ENCODE measurements at regions not wholly inside any gene's neighbourhood (a gene's known extent, or its start where the extent isn't known, plus 50 kb on each side); places are given as distances from the start of the nearest gene placed in this dataset.

- DNase-seq: no peak
- no peaks in the 10 kb centered on the region for H3K27me3 ChIP-seq (ENCODE audit: low read depth)
- no peaks in the 10 kb centered on the region for H3K36me3 ChIP-seq
- H3K27ac ChIP-seq (replicated peaks): no peak overlapping the region
- intact Hi-C loops (cut with micrococcal nuclease): no loop called here
- peaks cover 12% of the 10 kb centered on the region for H3K4me1 ChIP-seq
- no peak overlapping the region for H3K4me3 ChIP-seq
- TF ChIP-seq CTCF (IDR thresholded peaks at IDR 0.05; ENCODE audit: borderline replicate concordance): no peak
- H3K9me3 ChIP-seq (replicated peaks): no peaks in the 10 kb centered on the region
Measured at GRCh38 chr3:130256821-130257340, 88.6 kb upstream of the COL6A5 start.

GRCh38 chr3:130258532-130258952 is 86.9 kb upstream of the COL6A5 start:
- H3K9me3 ChIP-seq (replicated peaks): no peaks in the 10 kb centered on the region
- no peak for TF ChIP-seq CTCF (IDR thresholded peaks at IDR 0.05; ENCODE audit: borderline replicate concordance)
- peak overlapping the region; percentile 34 for H3K27ac ChIP-seq (replicated peaks)
- H3K4me3 ChIP-seq: no peak overlapping the region
- no peaks in the 10 kb centered on the region for H3K36me3 ChIP-seq
- H3K27me3 ChIP-seq (ENCODE audit: low read depth): no peaks in the 10 kb centered on the region
- peaks cover 12% of the 10 kb centered on the region for H3K4me1 ChIP-seq
- peak; percentile 38 for DNase-seq
- intact Hi-C loops (cut with micrococcal nuclease): no loop called here

- no peaks in the 10 kb centered on the region for H3K36me3 ChIP-seq
- no peak for TF ChIP-seq CTCF (IDR thresholded peaks at IDR 0.05; ENCODE audit: borderline replicate concordance)
- no peaks in the 10 kb centered on the region for H3K9me3 ChIP-seq (replicated peaks)
- peak overlapping the region; percentile 34 for H3K27ac ChIP-seq (replicated peaks)
- no peak for DNase-seq
- no peaks in the 10 kb centered on the region for H3K27me3 ChIP-seq (ENCODE audit: low read depth)
- peaks cover 12% of the 10 kb centered on the region for H3K4me1 ChIP-seq
- intact Hi-C loops (cut with micrococcal nuclease): no loop called here
- no peak overlapping the region for H3K4me3 ChIP-seq
Measured at GRCh38 chr3:130259166-130259874, 86.2 kb upstream of the COL6A5 start.

GRCh38 chr3:130260918-130261317 is 84.6 kb upstream of the COL6A5 start:
- H3K36me3 ChIP-seq: no peaks in the 10 kb centered on the region
- no peak for TF ChIP-seq CTCF (IDR thresholded peaks at IDR 0.05; ENCODE audit: borderline replicate concordance)
- intact Hi-C loops (cut with micrococcal nuclease): no loop called here
- peak; percentile 24 for DNase-seq
- H3K4me3 ChIP-seq: no peak overlapping the region
- peaks cover 12% of the 10 kb centered on the region for H3K4me1 ChIP-seq
- H3K27me3 ChIP-seq (ENCODE audit: low read depth): no peaks in the 10 kb centered on the region
- H3K9me3 ChIP-seq (replicated peaks): no peaks in the 10 kb centered on the region
- H3K27ac ChIP-seq (replicated peaks): peak overlapping the region; percentile 11

GRCh38 chr3:130263708-130264107 is 81.8 kb upstream of the COL6A5 start:
- H3K36me3 ChIP-seq: no peaks in the 10 kb centered on the region
- H3K4me3 ChIP-seq: no peak overlapping the region
- no peak for DNase-seq
- intact Hi-C loops (cut with micrococcal nuclease): no loop called here
- H3K27ac ChIP-seq (replicated peaks): no peak overlapping the region
- no peaks in the 10 kb centered on the region for H3K27me3 ChIP-seq (ENCODE audit: low read depth)
- no peak for TF ChIP-seq CTCF (IDR thresholded peaks at IDR 0.05; ENCODE audit: borderline replicate concordance)
- no peaks in the 10 kb centered on the region for H3K9me3 ChIP-seq (replicated peaks)
- peaks cover 12% of the 10 kb centered on the region for H3K4me1 ChIP-seq

Data from left ventricle myocardium inferior (tissue), 1 donor.